ENCODE measurements at regions not wholly inside any gene's neighbourhood (a gene's known extent, or its start where the extent isn't known, plus 50 kb on each side); places are given as distances from the start of the nearest gene placed in this dataset.

DNA sequence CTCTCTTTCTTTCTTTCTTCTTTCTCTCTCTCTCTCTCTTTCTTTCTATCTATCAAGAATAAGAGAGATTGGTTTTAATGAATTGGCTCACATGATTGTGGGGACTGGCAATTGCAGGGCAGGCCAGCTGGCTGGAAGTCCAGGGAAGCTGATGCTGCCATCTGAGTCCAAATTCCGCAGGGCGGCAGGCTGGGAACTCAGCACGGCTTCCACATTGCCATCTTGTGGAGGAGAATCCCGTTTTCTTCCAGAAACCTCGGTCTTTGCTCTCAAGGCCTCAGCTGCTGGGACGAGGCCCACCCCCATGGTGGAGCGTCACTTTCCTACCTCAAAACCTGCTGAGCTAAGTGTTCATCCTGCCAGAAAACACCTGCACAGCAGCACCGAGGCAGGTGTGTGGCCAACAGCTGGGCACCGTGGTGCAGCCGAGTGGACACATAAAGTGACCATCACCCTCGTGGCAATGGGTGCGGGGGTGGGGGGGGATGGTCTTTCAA lies 58.8 kb upstream of the SLCO4A1 start:
- no peak for DNase-seq

DNA sequence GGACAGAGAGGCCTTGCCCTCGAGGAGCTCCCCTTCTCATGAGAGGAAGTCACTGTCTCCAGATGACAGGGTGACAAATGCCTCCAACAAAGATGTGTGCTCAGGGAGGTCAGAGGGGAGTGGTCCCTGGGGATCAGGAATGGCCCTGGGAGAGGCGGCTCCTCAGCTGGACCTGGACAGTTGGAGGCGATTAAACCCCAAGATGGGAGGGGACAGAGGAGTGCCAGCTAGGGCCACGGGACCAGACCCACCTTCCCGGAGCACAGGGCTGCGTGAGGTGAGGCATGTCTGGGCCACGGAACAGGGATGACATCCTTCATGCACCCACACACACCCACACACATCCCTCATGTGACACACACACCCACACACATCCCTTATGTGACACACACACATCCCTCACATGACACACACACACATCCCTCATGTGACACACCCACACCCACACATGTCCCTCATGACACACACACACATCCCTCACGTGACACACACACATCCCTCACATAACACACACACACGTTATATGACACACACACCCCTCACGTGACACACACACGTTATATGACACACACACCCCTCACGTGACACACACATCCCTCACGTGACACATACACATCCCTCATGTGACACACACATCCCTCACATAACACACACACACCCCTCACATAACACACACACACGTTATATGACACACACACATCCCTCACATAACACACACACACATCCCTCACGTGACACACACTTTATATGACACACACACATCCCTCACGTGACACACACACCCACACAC lies 57.4 kb upstream of the SLCO4A1 start:
- peak in 1 of 2 experiments; percentile 31 for DNase-seq

DNA sequence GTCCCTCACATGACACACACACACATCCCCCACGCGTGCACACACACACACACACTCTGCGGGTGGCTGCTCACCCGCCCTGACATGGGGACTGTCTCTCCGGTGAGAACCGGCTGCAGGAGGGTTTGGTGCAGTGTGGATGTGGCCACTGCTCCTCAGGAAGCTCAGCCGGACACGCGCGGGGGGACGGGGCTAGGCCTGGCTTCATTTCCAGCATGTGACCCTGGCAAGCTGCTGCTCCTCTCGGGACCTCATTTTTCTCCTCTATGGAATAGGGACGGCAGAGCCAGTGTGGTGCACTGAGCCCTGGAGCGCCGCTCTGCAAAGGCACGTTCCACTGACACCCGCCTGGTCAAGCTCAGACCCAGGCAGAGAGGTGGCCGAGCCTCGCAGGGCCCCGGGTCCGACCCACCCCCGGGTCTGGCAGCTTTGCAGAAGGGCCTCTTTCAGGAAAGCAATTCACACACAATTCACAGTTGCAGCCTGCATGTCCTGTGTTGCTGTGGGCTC lies 56.8 kb upstream of the SLCO4A1 start:
- no peak for DNase-seq

DNA sequence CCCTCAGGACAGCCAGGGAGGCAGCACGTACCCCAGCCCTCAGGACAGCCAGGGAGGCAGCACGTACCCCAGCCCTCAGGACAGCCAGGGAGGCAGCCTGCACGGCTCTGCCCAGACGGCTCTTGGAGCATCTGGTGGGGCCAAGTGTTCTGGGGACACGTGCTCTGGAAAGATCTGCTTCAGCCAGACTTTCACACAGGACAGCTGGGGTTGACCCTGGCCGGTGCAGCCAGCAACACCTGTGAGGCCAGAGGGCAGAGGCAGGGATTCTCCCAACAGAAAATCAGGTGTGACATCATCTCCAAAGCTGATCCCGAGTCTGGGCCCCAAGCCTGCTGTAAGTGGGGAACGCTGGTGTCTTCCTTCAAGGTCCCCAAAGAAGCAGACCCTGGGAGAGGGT lies 55.5 kb upstream of the SLCO4A1 start:
- DNase-seq, result no peak

DNA sequence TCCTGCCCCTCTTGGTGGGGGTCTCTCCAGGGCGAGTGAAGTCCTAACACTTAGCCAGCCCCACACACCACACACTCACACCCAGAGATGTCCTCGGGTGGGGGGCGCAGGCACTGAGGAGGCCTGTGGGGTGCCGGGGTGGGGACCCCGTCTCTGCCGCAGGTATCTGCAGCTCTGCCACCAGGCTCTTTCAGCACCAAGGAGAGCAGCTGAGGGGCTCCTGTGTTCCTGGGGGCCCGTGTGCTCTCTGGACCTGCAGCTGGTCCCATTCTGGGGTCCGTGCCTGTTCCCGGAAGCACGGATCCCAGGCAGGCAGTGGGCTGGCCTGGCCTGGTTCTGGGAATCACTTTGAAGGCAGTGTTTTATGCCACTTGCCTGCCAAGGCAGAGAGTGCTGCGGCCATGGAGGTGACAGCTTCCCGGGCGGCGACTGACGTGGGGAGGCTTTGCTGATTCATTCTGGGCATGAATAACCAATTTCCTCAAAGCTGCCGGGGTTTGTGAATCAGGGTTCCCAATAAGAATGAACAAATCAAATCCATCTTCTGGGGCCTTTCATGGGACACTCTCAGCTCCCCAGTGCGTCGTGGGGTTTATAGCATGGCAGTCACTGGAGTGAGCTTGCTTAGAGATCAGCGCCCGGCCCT lies 54.4 kb upstream of the SLCO4A1 start:
- no peak for DNase-seq

DNA sequence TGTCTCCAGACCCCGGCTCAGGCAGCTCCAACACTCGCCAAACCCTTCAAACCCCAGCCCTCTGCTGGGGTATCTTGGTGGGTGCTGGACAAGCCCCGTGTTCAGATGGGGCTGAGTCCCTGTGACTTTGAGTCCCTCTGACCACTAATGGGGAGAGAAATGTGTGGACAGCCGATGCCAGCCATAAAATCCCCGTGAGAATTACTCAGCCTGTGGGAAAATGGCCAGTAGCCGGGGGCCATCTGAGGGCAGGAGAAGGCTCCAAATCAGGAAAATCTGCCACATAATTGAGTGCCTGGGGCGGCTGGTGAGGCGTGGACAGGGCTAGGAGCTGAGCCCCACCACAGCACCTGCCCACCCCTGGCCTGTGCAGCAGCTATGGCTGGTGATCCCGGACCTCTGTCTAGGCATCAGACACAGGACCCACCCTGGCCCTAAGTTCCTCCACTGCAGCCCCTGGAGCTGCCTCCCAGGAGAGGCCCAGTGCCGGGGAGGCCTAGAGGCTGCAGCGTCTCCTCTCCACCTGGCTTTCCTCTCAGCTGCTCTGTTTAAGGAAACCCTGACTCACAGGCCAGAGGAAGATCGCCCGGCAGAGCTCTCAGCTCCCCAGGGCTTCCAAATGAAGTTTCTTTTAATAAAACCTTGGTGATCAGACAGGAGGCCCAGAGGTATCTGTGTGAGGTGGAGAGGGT lies 53.7 kb upstream of the SLCO4A1 start:
- DNase-seq, result no peak

DNA sequence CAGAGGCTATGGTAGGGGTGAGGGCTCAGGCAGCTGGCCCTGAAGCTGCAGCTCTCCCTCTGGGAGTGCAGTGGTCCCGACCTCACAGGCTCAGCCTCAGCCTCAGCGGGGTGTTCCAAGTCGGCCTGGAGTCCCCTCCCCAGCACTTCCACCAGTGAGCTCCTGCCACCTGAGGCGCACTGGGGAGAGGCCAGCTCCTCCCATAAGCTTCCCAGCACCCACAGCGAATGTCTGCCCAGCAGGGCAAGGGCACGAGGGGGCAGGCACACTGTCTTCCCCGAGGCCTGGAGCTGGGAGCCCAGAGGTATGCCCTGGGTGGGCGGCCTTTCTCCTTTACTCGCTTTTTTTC lies 53.2 kb upstream of the SLCO4A1 start:
- no peak for DNase-seq

DNA sequence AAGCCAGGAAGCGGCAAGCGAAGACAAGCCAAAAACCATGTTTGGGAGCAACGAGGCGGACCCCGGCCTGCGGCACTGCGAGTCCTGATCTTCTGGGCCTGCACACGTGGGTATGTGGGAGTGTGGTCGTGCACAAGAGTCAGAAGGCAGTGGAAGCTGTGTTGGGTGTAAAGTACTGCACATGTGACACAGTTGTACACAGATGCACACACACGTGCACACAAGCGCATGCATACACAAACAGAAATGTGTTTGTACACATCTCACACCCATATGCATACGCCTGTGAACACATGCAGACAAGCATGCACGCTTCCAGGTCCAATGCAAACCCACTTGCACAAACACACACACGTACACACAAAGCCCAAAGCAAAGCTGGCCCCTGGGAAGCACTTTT lies 52.6 kb upstream of the SLCO4A1 start:
- DNase-seq, result no peak

DNA sequence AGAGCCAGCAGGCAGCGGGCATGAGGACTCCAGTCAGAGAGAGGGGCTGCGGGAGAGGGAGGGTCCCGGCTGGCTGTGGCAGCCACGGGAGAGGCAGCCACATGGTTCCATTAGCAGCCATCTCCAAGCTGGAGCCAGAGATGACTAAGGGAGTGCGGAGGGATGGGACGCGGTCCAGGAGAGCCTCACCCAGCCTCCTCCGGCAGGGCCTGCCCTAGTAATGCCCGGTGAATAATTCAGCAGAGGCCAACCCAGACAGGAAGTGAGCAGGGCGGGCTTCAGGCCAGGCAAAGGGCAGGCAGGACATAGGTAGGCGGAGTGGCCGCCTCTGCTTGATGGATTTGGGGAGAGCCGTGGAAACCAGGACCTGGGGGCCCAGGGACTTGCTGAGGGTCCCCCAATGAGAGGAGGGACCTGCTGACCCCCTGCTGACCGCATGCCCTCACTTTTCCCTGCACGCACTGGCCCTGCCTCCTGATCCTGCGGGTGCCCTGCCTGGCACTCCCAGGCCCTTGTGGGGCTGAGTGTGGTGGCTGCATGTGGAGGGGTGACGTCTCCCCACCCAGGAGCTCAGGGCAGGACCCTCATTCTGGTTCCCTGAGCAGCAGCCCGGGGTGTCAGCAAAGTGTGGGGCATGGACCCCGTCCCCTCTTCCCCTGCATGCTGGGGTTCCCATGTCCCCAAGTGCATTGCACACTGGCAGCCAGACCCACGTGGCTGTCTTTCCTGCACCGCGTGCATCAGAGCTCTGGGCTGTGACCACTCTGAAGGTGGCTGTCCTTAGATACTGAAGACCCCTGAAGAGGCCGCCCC lies 51.8 kb upstream of the SLCO4A1 start:
- no peak for DNase-seq

DNA sequence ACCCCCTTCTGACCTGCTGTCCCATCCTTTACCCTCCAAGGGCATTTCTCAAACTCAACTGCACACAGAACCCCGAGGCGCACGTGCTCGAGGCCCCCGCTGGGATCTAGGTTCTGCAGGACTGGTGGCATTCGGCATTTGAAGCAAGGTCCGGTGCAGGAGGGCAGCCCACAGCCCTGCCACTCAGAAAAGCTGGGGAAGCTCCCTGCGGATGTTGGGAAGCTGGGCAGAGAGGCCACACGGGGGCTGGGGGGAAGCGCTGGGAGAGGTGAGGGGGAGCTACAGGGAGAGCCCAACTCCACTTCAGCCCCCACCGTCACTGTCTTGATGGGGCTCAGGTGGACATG lies 51.2 kb upstream of the SLCO4A1 start:
- DNase-seq, result no peak

DNA sequence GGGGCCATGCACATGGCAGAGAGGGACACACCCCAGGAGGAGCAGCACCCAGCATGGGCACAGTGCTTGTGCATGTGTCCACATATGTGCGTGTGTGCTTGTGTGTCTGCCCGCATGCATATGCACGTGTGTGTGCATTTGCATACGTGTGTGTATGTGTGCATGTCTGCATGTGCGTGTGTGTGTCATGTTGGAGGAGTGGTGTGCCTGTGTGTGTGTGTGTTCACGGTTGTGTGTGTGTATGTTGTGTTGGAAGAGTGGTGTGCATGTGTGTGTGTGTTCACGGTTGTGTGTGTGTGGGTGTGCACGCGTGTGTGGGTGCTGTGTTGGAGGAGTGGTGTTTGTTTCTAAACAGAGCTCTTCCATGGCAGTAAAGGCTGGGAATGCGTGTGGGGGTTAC lies 50.7 kb upstream of the SLCO4A1 start:
- DNase-seq, result no peak
